Keratinocyte (primary cell): ENCODE measurements at regions not wholly inside any gene's neighbourhood (a gene's known extent, or its start where the extent isn't known, plus 50 kb on each side); places are given as distances from the start of the nearest gene placed in this dataset.

ENCODE experiments used
- DNase-seq: peaks from one replicate; pipeline ENCODE4 v3.0.0-alpha.2; 2011; ENCODE audit warnings: low read depth, missing footprints, low spot score
- FAIRE-seq: peaks from 2 replicates; lab custom pipeline; 2011; peaks lifted over from hg19 to GRCh38; lab: Jason Lieb, UNC
- H2AFZ ChIP-seq: 2 replicates; pipeline ENCODE4 v1.6.0; 2012; ENCODE audit warnings: low read length, control low read depth, inconsistent platforms; ENCODE audit not compliant: control insufficient read depth
- H3K27ac ChIP-seq: 2 replicates; pipeline ENCODE4 v1.5.1; 2011; ENCODE audit warnings: low read length; ENCODE audit not compliant: control insufficient read depth, insufficient read depth
- H3K27me3 ChIP-seq: 3 replicates; pipeline ENCODE4 v1.6.0; 2011; ENCODE audit warnings: low read length; ENCODE audit not compliant: control insufficient read depth, insufficient read depth; ENCODE audit errors: extremely low read depth
- H3K36me3 ChIP-seq, 2 experiments: 2 replicates in 1 of 2; 3 replicates in 1 of 2; pipeline ENCODE4 v1.5.1; 2011; ENCODE audit warnings: low read length in 2 of 2, mild to moderate bottlenecking in 1 of 2; ENCODE audit not compliant: control insufficient read depth in 2 of 2, insufficient read depth in 2 of 2; ENCODE audit errors: extremely low read depth in 1 of 2
- H3K4me1 ChIP-seq: 3 replicates; pipeline ENCODE4 v1.5.1; 2011; ENCODE audit warnings: low read length; ENCODE audit not compliant: control insufficient read depth, insufficient read depth; ENCODE audit errors: extremely low read depth
- H3K4me2 ChIP-seq: 3 replicates; pipeline ENCODE4 v1.6.0; 2011; ENCODE audit warnings: low read depth, low read length; ENCODE audit not compliant: control insufficient read depth, insufficient read depth; ENCODE audit errors: extremely low read depth
- H3K4me3 ChIP-seq, 3 experiments: fragments of 200-600 bp in 1 of 3; sonication (generic) in 1 of 3; 2 replicates in 2 of 3; 3 replicates in 1 of 3; pipeline ENCODE4 v1.5.1; 2011 to 2016; ENCODE audit warnings: low read length in 3 of 3, mild to moderate bottlenecking in 3 of 3, control low read depth in 2 of 3, inconsistent platforms in 1 of 3, low read depth in 1 of 3, mixed read lengths in 1 of 3, mixed run types in 1 of 3, moderate library complexity in 1 of 3; ENCODE audit not compliant: control insufficient read depth in 2 of 3, insufficient read depth in 2 of 3; ENCODE audit errors: extremely low read depth in 1 of 3
- H3K79me2 ChIP-seq: 2 replicates; pipeline ENCODE4 v1.6.0; 2012; ENCODE audit warnings: low read length; ENCODE audit not compliant: control insufficient read depth, insufficient read depth
- H3K9ac ChIP-seq: 3 replicates; pipeline ENCODE4 v1.6.0; 2011; ENCODE audit warnings: low read length; ENCODE audit not compliant: control insufficient read depth, insufficient read depth; ENCODE audit errors: extremely low read depth
- H3K9me1 ChIP-seq: 3 replicates; pipeline ENCODE4 v1.6.0; 2011; ENCODE audit warnings: low read length; ENCODE audit not compliant: control insufficient read depth, insufficient read depth; ENCODE audit errors: extremely low read depth
- H3K9me3 ChIP-seq: 2 replicates; pipeline ENCODE4 v1.5.1; 2012; ENCODE audit warnings: low read depth, low read length; ENCODE audit not compliant: control insufficient read depth
- H4K20me1 ChIP-seq: 3 replicates; pipeline ENCODE4 v1.6.0; 2011; ENCODE audit warnings: low read length; ENCODE audit not compliant: control insufficient read depth, insufficient read depth; ENCODE audit errors: extremely low read depth
- CTCF ChIP-seq, 3 experiments: IDR thresholded peaks in 1 of 3; conservative IDR thresholded peaks in 1 of 3; optimal IDR thresholded peaks in 1 of 3; 2 replicates in 2 of 3; 3 replicates in 1 of 3; pipeline versions ENCODE3 to v1.5.1; 2011; ENCODE audit warnings: low read length in 3 of 3, mild to moderate bottlenecking in 3 of 3, moderate library complexity in 2 of 3, control low read depth in 1 of 3, inconsistent platforms in 1 of 3; ENCODE audit not compliant: insufficient read depth in 2 of 3; ENCODE audit errors: extremely low read depth in 1 of 3
- EZH2 ChIP-seq: IDR thresholded peaks from one replicate; pipeline ENCODE4 v1.6.1; 2012; ENCODE audit warnings: inconsistent platforms, mild to moderate bottlenecking, low read length, moderate library complexity
- dilution Hi-C: fragments of 300-500 bp; cut with MboI; formaldehyde crosslinking; loops from one replicate; pipeline ENCODE4 v1.7.0; 2020; ENCODE audit warnings: low sequenced_read_pairs; ENCODE audit not compliant: extremely low pct_ligation_motif_present

- Histone ChIP-seq H2AFZ (no peak overlapping the region), H3K79me2 (no peaks in the 10 kb centered on the region), H4K20me1 (no peaks in the 10 kb centered on the region), H3K4me3 (no peak overlapping the region), H3K9me3 (no peaks in the 10 kb centered on the region), H3K4me1 (no peaks in the 10 kb centered on the region), H3K27me3 (no peaks in the 10 kb centered on the region), H3K9me1 (no peaks in the 10 kb centered on the region), H3K27ac (no peak overlapping the region), H3K36me3 (no peaks in the 10 kb centered on the region), H3K9ac (no peak overlapping the region), H3K4me2 (no peak overlapping the region)
- no peak for TF ChIP-seq EZH2
- DNase-seq: no peak
- FAIRE-seq: no peak
- dilution Hi-C loops: no loop called here
Measured at GRCh38 chr11:27874998-27875830, 175.0 kb upstream of the BDNF start.

GRCh38 chr11:27873664-27874063, 173.4 kb upstream of the BDNF start:
- Histone ChIP-seq H3K9ac (no peak overlapping the region), H3K9me1 (no peaks in the 10 kb centered on the region), H3K27me3 (no peaks in the 10 kb centered on the region), H3K27ac (no peak overlapping the region), H3K4me3 (no peak overlapping the region), H2AFZ (no peak overlapping the region), H3K79me2 (no peaks in the 10 kb centered on the region), H3K36me3 (no peaks in the 10 kb centered on the region), H3K4me1 (no peaks in the 10 kb centered on the region), H3K9me3 (no peaks in the 10 kb centered on the region), H3K4me2 (no peak overlapping the region), H4K20me1 (no peaks in the 10 kb centered on the region)
- TF ChIP-seq EZH2 (no peak), CTCF (optimal IDR thresholded peaks at IDR 0.05 in 1 of 3, IDR thresholded peaks at IDR 0.05 in 1 of 3, conservative IDR thresholded peaks at IDR 0.05 in 1 of 3; ENCODE audit: extremely low read depth in 1 of 3, insufficient read depth in 2 of 3, low read length in 3 of 3) (no peak)
- dilution Hi-C loops: no loop called here
- no peak for DNase-seq
- FAIRE-seq: no peak

GRCh38 chr11:27871056-27871455, 170.8 kb upstream of the BDNF start:
- DNase-seq (no peak), FAIRE-seq (no peak)
- H3K79me2 ChIP-seq: no peaks in the 10 kb centered on the region
- H3K9me3 ChIP-seq: no peaks in the 10 kb centered on the region
- no peak overlapping the region for H3K9ac ChIP-seq
- no peak for TF ChIP-seq CTCF (optimal IDR thresholded peaks at IDR 0.05 in 1 of 3, IDR thresholded peaks at IDR 0.05 in 1 of 3, conservative IDR thresholded peaks at IDR 0.05 in 1 of 3; ENCODE audit: extremely low read depth in 1 of 3, insufficient read depth in 2 of 3, low read length in 3 of 3)
- TF ChIP-seq EZH2: no peak
- no peak overlapping the region for H3K4me3 ChIP-seq
- dilution Hi-C loops: no loop called here
- no peaks in the 10 kb centered on the region for H3K4me1 ChIP-seq
- no peak overlapping the region for H3K4me2 ChIP-seq
- H3K36me3 ChIP-seq: no peaks in the 10 kb centered on the region
- H3K27me3 ChIP-seq: no peaks in the 10 kb centered on the region
- no peak overlapping the region for H2AFZ ChIP-seq
- H3K9me1 ChIP-seq: no peaks in the 10 kb centered on the region
- H4K20me1 ChIP-seq: no peaks in the 10 kb centered on the region
- no peak overlapping the region for H3K27ac ChIP-seq
